ENCODE measurements at regions not wholly inside any gene's neighbourhood (a gene's known extent, or its start where the extent isn't known, plus 50 kb on each side); places are given as distances from the start of the nearest gene placed in this dataset.

GRCh38 chr13:22312405-22312803, 641.5 kb downstream of the FGF9 start:
- TF ChIP-seq POLR2AphosphoS5 (IDR thresholded peaks at IDR 0.05; ENCODE audit: low read depth, low read length) = no peak
- no peak for TF ChIP-seq REST (IDR thresholded peaks at IDR 0.05; ENCODE audit: insufficient read depth in 1 of 2, low read depth in 2 of 2, low read length in 2 of 2)
- TF ChIP-seq FOXP2 (optimal IDR thresholded peaks at IDR 0.05; ENCODE audit: borderline replicate concordance, extremely low read depth, extremely low read length, insufficient read depth) = no peak
- TF ChIP-seq TAF1 (IDR thresholded peaks at IDR 0.05; ENCODE audit: borderline replicate concordance, insufficient read depth, low read length) = no peak
